PC-3 (cell line): ENCODE measurements at regions not wholly inside any gene's neighbourhood (a gene's known extent, or its start where the extent isn't known, plus 50 kb on each side); places are given as distances from the start of the nearest gene placed in this dataset.

ENCODE experiments used
- ATAC-seq: fragments of 200-7000 bp; cut with Tn5 transposase; 2 replicates; pipeline ENCODE4 v1.9.1; 2020; ENCODE audit warnings: mild to moderate bottlenecking, moderate library complexity
- BruUV-seq: library from RNA; stranded (reverse); fragments of 400-500 nt; replicated peaks from 2 replicates; lab custom pipeline; 2021; lab: Mats Ljungman, UMichigan
- CTCF ChIA-PET: fragments of 300-600 bp; sonication (Branson Sonifier 250); formaldehyde crosslinking; loops from one replicate; lab custom pipeline; 2022; ENCODE audit warnings: antibody characterized with exemption; lab: Charles Lee
- POLR2A ChIA-PET: fragments of 300-600 bp; sonication (Branson Sonifier 250); formaldehyde crosslinking; loops from one replicate; lab custom pipeline; 2022; ENCODE audit warnings: antibody characterized with exemption; ENCODE audit not compliant: unreplicated experiment; lab: Charles Lee
- DNase-seq: peaks from one replicate; pipeline ENCODE4 v3.0.0-alpha.2; 2015
- H2AFZ ChIP-seq: fragments of 300-600 bp; sonication (generic); 2 replicates; pipeline ENCODE4 v1.6.0; 2016; ENCODE audit warnings: antibody characterized with exemption, low read length
- H3F3A ChIP-seq: fragments of 300-600 bp; sonication (generic); one replicate; pipeline ENCODE4 v1.6.0; 2017; ENCODE audit warnings: antibody characterized with exemption, low read length, control low read depth, mild to moderate bottlenecking; ENCODE audit not compliant: unreplicated experiment
- H3K27ac ChIP-seq: fragments of 300-600 bp; sonication (generic); 2 replicates; pipeline ENCODE4 v1.5.1; 2016; ENCODE audit warnings: mild to moderate bottlenecking, low read length
- H3K27me3 ChIP-seq: fragments of 300-600 bp; sonication (generic); 2 replicates; pipeline ENCODE4 v1.6.1; 2016; ENCODE audit warnings: low read length, mixed read lengths
- H3K36me3 ChIP-seq: fragments of 300-600 bp; sonication (generic); 2 replicates; pipeline ENCODE4 v1.6.1; 2016; ENCODE audit warnings: low read depth, mixed run types, low read length, mixed read lengths
- H3K4me1 ChIP-seq: fragments of 300-600 bp; sonication (generic); 2 replicates; pipeline ENCODE4 v1.5.1; 2016; ENCODE audit warnings: low read length; ENCODE audit not compliant: insufficient read depth
- H3K4me2 ChIP-seq: fragments of 300-600 bp; sonication (generic); 2 replicates; pipeline ENCODE4 v1.6.0; 2016; ENCODE audit warnings: low read length
- H3K4me3 ChIP-seq: fragments of 300-600 bp; sonication (generic); 2 replicates; pipeline ENCODE4 v1.5.1; 2016; ENCODE audit warnings: mild to moderate bottlenecking, low read length, mixed read lengths
- H3K79me2 ChIP-seq: fragments of 300-600 bp; sonication (generic); 2 replicates; pipeline ENCODE4 v1.6.1; 2017; ENCODE audit warnings: low read length, mixed read lengths
- H3K9ac ChIP-seq: fragments of 300-600 bp; sonication (generic); 2 replicates; pipeline ENCODE4 v1.6.0; 2016; ENCODE audit warnings: mild to moderate bottlenecking, low read length
- H3K9me2 ChIP-seq: fragments of 300-600 bp; sonication (generic); replicated peaks from 2 replicates; pipeline ENCODE4 v1.6.1; 2016; ENCODE audit warnings: mixed run types, low read length, mixed read lengths
- H3K9me3 ChIP-seq: fragments of 300-600 bp; sonication (generic); 2 replicates; pipeline ENCODE4 v1.6.1; 2016; ENCODE audit warnings: low read length, mixed read lengths
- H4K20me1 ChIP-seq: fragments of 300-600 bp; sonication (generic); 2 replicates; pipeline ENCODE4 v1.6.1; 2016; ENCODE audit warnings: low read length, mixed read lengths
- CTCF ChIP-seq: fragments of 300-600 bp; sonication (generic); conservative IDR thresholded peaks from 2 replicates; pipeline ENCODE4 v1.5.1; 2017; ENCODE audit warnings: antibody characterized with exemption, low read depth, mild to moderate bottlenecking, low read length
- EZH2 ChIP-seq: fragments of 300-600 bp; sonication (generic); IDR thresholded peaks from one replicate; pipeline ENCODE4 v1.6.1; 2017; ENCODE audit warnings: antibody characterized with exemption, mild to moderate bottlenecking, low read length; ENCODE audit not compliant: unreplicated experiment
- EZH2phosphoT487 ChIP-seq: fragments of 300-600 bp; sonication (generic); IDR thresholded peaks from 2 replicates; pipeline ENCODE4 v1.6.1; 2018; ENCODE audit warnings: mild to moderate bottlenecking, antibody characterized with exemption, low read length, borderline replicate concordance
- intact Hi-C: fragments of 100-400 bp; cut with micrococcal nuclease; formaldehyde crosslinking; loops from 2 replicates; pipeline ENCODE4 v1.9.0; 2023

GRCh38 chr1:60564916-60565750, 491.6 kb upstream of the C1orf87 start:
- Histone ChIP-seq H3K4me3 (no peak overlapping the region), H3K9me2 (no peaks in the 10 kb centered on the region), H3K27ac (no peak overlapping the region), H3K4me1 (peaks cover 17% of the 10 kb centered on the region), H4K20me1 (no peaks in the 10 kb centered on the region), H3K9me3 (no peaks in the 10 kb centered on the region), H3K4me2 (no peak overlapping the region), H3K36me3 (no peaks in the 10 kb centered on the region), H3K79me2 (no peaks in the 10 kb centered on the region), H3K9ac (no peak overlapping the region), H3K27me3 (no peaks in the 10 kb centered on the region), H3F3A (no peaks in the 10 kb centered on the region), H2AFZ (no peak overlapping the region)
- no peak for TF ChIP-seq EZH2
- no peak for TF ChIP-seq EZH2phosphoT487
- no peak for TF ChIP-seq CTCF
- BruUV-seq: no TSS peak
- intact Hi-C loops: no loop called here
- ChIA-PET CTCF (no interaction called here), POLR2A (no interaction called here)
- ATAC-seq (no peak), DNase-seq (no peak)

DNA sequence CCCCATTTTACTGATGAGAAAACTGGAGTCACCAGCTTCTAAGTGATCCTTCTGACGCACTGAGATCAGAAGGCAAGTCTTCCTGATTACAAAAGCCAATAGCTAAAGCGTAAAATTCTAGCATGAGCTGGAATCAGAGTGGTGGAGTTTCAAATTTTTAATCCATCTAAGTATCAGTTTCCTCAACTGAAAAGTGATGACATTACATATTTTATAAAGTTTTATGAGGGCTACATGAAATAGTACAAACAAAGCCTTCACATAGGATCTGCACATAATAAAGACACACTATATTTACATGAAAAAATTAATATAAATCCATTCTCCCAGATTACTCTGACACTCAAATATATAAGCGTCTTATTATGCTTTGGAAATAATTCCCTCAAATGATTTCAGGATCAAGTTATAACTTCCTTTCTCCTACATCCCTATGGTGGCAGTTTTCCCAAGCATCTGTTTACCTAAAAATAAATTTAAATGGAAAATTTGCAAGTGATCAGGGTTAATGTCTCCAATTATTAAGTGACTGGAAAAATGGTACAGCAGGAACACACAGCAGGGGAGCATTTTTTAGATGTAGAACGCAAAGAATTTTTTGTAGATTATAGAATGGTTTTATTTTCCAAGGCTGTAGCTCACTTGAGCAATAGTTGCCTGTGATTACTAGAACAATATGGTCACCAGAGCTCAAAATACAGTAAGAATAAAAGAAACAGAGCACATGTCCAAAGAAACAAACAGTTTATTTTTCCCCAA, 490.4 kb upstream of the C1orf87 start:
- Histone ChIP-seq H3K27me3 (no peaks in the 10 kb centered on the region), H3K27ac (no peak overlapping the region), H3K9me3 (no peaks in the 10 kb centered on the region), H4K20me1 (no peaks in the 10 kb centered on the region), H3F3A (no peaks in the 10 kb centered on the region), H3K36me3 (no peaks in the 10 kb centered on the region), H3K79me2 (no peaks in the 10 kb centered on the region), H3K9ac (no peak overlapping the region), H3K4me3 (no peak overlapping the region), H3K9me2 (no peaks in the 10 kb centered on the region), H3K4me2 (no peak overlapping the region), H3K4me1 (peaks cover 6% of the 10 kb centered on the region), H2AFZ (no peak overlapping the region)
- CTCF ChIA-PET: no interaction called here
- POLR2A ChIA-PET: no interaction called here
- ATAC-seq: no peak
- no peak for TF ChIP-seq EZH2
- no peak for TF ChIP-seq CTCF
- TF ChIP-seq EZH2phosphoT487: no peak
- intact Hi-C loops: no loop called here
- DNase-seq: no peak
- no TSS peak for BruUV-seq

DNA sequence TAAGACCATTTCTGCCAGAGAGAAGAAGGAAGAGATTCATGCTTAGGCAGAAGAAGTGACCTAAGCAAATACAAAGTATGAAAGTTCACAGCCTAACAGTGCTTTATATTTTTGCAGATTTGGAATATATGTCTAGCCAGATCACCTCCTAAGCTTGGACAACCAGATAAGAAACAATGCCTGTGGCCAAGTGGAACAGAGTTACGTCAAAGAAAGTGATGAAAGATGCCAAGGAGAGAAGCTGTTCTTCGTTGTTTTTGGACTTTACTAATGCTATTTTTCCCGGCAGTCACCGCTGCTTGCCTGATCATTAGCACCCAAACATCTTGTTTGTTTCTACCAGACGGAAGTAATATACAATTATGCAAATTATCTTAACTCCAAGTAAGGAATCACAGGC, 489.2 kb upstream of the C1orf87 start:
- no peak for TF ChIP-seq EZH2
- TF ChIP-seq CTCF: no peak
- no peak for TF ChIP-seq EZH2phosphoT487
- Histone ChIP-seq H3K9me2 (no peaks in the 10 kb centered on the region), H3K4me3 (no peak overlapping the region), H3K4me1 (no peaks in the 10 kb centered on the region), H3K9ac (no peak overlapping the region), H3K36me3 (no peaks in the 10 kb centered on the region), H3K4me2 (no peak overlapping the region), H2AFZ (no peak overlapping the region), H3K27me3 (no peaks in the 10 kb centered on the region), H3F3A (no peaks in the 10 kb centered on the region), H3K27ac (no peak overlapping the region), H4K20me1 (no peaks in the 10 kb centered on the region), H3K79me2 (no peaks in the 10 kb centered on the region), H3K9me3 (no peaks in the 10 kb centered on the region)
- BruUV-seq: no TSS peak
- ChIA-PET POLR2A (no interaction called here), CTCF (no interaction called here)
- DNase-seq (no peak), ATAC-seq (no peak)
- intact Hi-C loops: no loop called here
